ENCODE measurements at regions not wholly inside any gene's neighbourhood (a gene's known extent, or its start where the extent isn't known, plus 50 kb on each side); places are given as distances from the start of the nearest gene placed in this dataset.

DNA sequence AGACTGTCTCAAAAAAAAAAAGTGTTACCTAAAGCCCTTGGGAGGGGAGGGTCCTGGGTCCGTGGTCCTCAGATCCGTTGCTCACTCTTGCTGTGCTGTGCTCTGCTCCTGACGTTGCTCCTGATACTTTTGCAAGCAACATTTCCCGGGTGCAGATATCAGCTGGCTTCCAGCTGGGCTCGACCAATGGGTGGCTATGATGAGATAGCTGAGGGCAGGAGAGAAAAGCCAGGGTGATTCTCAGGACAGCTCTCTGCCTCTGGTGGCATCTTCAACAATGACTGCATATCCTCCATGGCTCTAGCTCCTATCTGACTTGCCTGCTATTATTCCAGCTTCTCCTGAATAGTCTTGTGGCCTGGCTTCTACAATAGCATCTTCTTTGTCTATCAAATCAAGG, 134.5 kb downstream of the RPS12 start:
- no peaks in the 10 kb centered on the region for H3K36me3 ChIP-seq
- H3K4me1 ChIP-seq: no peaks in the 10 kb centered on the region
- no peak for TF ChIP-seq CTCF (IDR thresholded peaks at IDR 0.05)
- no peaks in the 10 kb centered on the region for H3K9me3 ChIP-seq
- no peak overlapping the region for H3K27ac ChIP-seq
- DNase-seq (ENCODE audit: low spot score): no peak
- H3K4me3 ChIP-seq: no peak overlapping the region
- H3K27me3 ChIP-seq: no peaks in the 10 kb centered on the region

DNA sequence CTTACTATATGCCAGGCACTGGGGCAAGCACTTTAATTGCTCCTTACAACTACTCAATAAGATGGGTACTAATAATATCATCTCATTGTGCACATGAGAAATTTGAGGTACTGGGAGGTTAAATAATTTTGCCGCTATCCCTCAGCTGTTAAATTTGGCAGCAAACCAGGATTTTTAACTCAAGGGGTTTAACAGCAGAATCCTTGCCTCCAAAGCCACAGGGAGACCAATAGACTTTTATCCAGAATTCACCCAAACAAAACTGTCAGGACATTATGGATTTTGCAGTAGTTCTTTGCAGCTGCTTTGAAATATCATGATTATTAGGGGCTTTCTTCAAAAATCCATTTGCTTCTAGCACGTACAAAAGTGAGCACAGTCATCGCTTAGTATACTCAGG, 136.2 kb downstream of the RPS12 start:
- Histone ChIP-seq H3K4me1 (no peaks in the 10 kb centered on the region), H3K4me3 (no peak overlapping the region), H3K36me3 (no peaks in the 10 kb centered on the region), H3K27ac (no peak overlapping the region), H3K27me3 (no peaks in the 10 kb centered on the region), H3K9me3 (no peaks in the 10 kb centered on the region)
- no peak for DNase-seq (ENCODE audit: low spot score)
- TF ChIP-seq CTCF (IDR thresholded peaks at IDR 0.05): no peak

DNA sequence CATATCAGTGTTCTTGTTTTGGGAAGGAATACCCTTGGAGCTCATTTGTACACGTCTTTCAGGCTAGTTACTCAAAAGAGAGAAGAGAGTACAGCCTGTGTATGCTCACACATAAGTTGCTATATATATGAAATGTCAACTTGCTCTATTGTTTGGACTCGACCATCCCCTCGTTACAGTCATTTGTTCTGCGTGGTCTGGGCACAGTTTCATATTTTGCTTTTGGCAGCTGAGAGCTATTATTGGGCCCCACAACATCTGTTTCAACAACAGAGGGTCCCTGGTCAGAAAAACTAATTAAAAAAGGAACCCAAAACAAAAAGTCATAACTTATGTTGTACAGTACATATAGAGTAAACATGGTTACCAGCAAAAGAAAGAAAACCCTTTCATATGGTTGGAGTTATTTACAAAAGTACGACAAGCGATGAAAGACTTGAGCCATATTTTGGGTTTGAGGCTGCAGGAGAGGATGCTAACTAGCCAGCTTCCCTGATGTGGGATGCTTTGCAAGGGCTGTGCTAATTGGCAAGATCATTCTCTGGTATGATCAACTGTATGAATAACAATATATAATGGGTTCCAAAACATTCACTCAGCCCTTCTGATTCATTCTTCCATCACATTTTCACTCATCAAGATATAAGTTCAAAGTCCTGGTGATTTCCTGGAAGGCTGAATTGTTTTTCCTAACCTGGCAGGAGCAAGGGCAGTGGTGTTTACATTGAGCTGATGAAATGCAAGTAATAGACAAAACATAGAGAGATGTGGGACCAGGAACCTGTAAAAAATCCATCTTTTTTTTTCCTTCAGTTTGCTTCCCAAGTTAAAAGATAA, 137.9 kb downstream of the RPS12 start:
- H3K4me1 ChIP-seq: no peaks in the 10 kb centered on the region
- no peak for TF ChIP-seq CTCF (IDR thresholded peaks at IDR 0.05)
- H3K27me3 ChIP-seq: no peaks in the 10 kb centered on the region
- no peaks in the 10 kb centered on the region for H3K36me3 ChIP-seq
- no peak for DNase-seq (ENCODE audit: low spot score)
- H3K4me3 ChIP-seq: no peak overlapping the region
- no peak overlapping the region for H3K27ac ChIP-seq
- no peaks in the 10 kb centered on the region for H3K9me3 ChIP-seq

- no peaks in the 10 kb centered on the region for H3K27me3 ChIP-seq
- no peak overlapping the region for H3K4me3 ChIP-seq
- H3K4me1 ChIP-seq: no peaks in the 10 kb centered on the region
- no peaks in the 10 kb centered on the region for H3K9me3 ChIP-seq
- no peak for DNase-seq (ENCODE audit: low spot score)
- no peaks in the 10 kb centered on the region for H3K36me3 ChIP-seq
- TF ChIP-seq CTCF (IDR thresholded peaks at IDR 0.05): no peak
- H3K27ac ChIP-seq: no peak overlapping the region
Observed at GRCh38 chr6:132952986-132953385, 138.6 kb downstream of the RPS12 start.

DNA sequence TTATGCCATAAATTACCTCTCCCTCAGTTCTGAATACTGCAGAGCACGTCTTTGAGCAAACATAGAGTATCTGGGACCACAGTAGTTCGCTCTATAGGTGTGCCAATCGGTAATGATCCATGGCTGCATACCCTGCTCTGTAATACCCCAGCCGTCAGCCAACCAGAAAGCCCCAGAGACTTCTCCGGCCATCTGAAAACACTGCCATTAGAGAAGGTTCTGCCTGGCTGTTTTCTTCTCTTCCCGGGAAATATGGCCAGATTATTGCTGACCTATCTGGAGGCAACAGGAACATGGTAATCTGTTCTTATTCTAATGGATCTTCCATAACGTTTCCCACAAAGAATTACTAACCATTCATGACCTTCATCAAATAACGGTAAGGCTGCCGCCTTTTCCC, 139.9 kb downstream of the RPS12 start:
- no peaks in the 10 kb centered on the region for H3K4me1 ChIP-seq
- TF ChIP-seq CTCF (IDR thresholded peaks at IDR 0.05): no peak
- H3K9me3 ChIP-seq: no peaks in the 10 kb centered on the region
- no peaks in the 10 kb centered on the region for H3K36me3 ChIP-seq
- H3K27ac ChIP-seq: no peak overlapping the region
- DNase-seq (ENCODE audit: low spot score): no peak
- H3K27me3 ChIP-seq: no peaks in the 10 kb centered on the region
- H3K4me3 ChIP-seq: no peak overlapping the region

DNA sequence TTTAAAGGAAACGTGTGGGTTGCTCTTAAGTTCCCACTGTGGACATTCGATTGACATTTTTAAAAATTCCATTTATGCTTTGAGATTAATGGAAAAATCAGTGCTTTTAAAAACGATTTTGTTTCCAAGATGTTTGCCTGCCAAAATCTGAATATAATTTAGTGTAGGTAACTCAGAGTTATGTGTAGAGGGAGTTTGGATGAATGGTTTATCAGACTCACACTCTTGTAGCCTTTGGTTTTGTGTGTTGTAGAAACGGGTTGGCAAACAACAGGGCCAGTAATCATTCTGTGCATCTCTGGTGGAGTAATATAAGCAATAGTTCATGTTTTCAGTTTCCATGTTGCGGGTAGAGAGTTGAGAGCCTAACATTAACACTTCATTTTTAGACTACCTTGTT, 140.6 kb downstream of the RPS12 start:
- no peak overlapping the region for H3K27ac ChIP-seq
- no peak for DNase-seq (ENCODE audit: low spot score)
- no peak for TF ChIP-seq CTCF (IDR thresholded peaks at IDR 0.05)
- no peaks in the 10 kb centered on the region for H3K36me3 ChIP-seq
- H3K4me3 ChIP-seq: no peak overlapping the region
- no peaks in the 10 kb centered on the region for H3K27me3 ChIP-seq
- H3K9me3 ChIP-seq: no peaks in the 10 kb centered on the region
- H3K4me1 ChIP-seq: no peaks in the 10 kb centered on the region
